HG02623 (cell line): ENCODE measurements at regions not wholly inside any gene's neighbourhood (a gene's known extent, or its start where the extent isn't known, plus 50 kb on each side); places are given as distances from the start of the nearest gene placed in this dataset.
"Not testable (repeated sequence)": the region's sequence is repeated elsewhere in the genome, so short reads cannot be mapped to it uniquely, and the experiment has no call there.

Experiments used
- ATAC-seq: cut with Tn5 transposase; IDR thresholded peaks from one replicate; pipeline ENCODE4 v1.9.1; 2021; ENCODE audit warnings: moderate library complexity; ENCODE audit not compliant: unreplicated experiment

- ATAC-seq, result no peak
Observed at GRCh38 chr13:22855926-22856325, 324.9 kb upstream of the SGCG start.

DNA sequence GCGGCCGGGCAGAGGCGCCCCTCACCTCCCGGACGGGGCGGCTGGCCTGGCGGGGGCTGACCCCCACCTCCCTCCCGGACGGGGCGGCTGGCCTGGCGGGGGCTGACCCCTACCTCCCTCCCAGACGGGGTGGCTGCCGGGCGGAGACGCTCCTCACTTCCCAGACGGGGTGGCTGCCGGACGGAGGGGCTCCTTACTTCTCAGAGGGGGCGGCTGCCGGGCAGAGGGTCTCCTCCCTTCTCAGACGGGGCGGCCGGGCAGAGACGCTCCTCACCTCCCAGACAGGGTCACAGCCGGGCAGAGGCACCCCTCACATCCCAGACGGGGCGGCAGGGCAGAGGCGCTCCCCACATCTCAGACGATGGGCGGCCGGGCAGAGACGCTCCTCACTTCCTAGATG lies 321.8 kb upstream of the SGCG start:
- not testable (repeated sequence) for ATAC-seq

- ATAC-seq, result not testable (repeated sequence)
Observed at GRCh38 chr13:22859411-22859810, 321.4 kb upstream of the SGCG start.

DNA sequence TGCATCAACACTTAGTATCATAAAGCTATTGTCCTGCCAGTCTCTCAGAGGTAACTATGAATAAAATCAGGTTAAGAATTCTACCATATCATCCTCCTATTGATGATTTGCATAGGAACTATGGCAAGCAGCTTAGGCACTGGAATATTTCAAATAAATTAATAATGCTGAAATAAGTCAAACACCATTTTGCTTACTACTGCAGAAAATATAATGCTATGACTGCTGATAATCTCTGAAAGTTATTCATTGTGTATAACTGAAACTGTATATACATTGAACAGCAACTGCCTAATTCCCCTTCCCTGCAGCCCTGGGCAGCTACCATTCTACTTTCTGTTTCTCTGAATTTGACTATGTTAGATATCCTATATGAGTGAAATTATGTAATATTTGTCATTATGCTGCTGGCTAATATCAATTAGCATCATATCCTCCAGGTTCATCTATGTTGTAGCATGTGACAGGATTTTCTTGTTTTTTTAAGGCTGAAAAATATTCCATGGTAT lies 318.8 kb upstream of the SGCG start:
- no peak for ATAC-seq

DNA sequence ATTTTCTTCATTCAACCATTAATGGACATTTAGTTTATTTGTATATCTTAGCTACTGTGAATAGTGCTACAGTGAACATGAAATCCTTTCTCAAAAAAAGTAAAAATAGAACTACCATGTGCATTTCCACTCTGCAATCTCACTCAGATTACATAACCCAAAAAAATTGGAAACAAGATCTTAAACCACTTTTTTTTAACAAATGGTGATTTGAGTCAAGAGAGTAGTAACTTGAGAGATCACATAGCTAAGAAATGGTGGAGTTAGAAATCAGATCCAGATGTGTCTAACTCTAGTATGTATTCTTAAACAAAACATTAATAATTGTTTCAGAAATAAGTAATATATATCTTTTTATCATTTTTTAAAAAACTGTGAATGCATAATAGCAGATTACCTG lies 318.3 kb upstream of the SGCG start:
- no peak for ATAC-seq

GRCh38 chr13:22866221-22866620 lies 314.6 kb upstream of the SGCG start:
- no peak for ATAC-seq

GRCh38 chr13:22871231-22871630 lies 309.5 kb upstream of the SGCG start:
- ATAC-seq, result no peak

GRCh38 chr13:22874839-22875238 lies 305.9 kb upstream of the SGCG start:
- ATAC-seq, result no peak

DNA sequence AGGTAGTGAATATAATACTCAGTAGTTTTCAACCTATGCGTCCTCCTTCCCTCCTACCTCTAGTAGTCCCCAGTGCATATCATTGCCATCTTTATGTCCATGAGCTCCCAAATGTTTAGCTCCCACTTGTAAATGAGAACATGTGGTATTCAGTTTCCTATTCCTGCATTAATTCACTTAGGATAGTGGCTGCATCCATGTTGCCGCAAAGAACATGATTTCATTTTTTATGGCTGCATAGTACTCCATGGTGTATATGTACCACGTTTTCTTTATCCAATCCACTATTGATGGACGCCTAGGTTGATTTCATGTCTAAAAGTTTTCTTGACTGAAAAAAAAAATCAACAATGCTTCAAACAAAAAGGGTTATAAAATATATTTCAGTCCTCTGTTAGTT lies 303.4 kb upstream of the SGCG start:
- no peak for ATAC-seq

DNA sequence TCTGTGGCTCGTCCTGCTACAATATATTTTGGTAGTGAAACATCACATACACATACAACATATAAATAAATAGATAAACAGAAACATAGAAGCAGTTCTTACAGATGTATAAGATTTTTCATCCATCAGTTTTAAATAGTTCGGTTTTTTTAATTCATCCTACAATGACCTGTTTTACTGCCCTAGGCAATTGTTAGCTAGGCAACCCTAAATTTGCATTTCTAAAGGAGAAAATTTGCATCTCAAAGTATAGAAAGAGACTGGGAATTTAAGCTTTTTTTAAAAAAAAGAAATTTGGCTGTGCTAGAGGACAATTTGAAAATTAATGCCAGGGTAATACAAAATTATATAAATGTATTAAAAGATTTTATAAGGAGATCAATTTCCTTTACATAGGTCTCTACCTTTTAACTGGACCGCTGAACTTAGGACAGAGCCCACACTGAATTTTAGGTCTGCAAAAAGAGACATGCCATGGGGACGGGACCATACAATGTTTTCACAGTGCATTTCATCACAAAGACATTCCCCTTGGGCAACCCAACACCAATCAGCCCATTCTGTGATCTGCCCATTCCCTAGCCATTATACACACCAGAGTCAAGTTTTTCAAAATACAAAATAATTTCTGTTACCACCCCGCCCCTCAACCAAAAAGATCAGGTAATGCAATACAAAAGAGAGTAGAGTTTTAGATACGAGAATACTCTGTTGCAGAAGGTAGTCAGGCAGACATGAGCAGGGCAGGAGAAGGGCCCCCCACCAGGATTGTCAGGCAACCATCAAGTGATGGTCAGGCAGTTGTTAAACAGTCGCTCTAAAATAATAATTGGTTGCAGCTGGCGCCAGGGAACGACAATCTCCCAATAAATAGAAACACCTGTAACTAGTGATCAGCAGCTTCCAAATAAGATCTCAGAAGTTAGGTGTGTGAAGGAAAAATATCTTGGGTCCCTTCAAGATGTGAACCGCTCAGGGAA lies 299.7 kb upstream of the SGCG start:
- ATAC-seq, result no peak

- not testable (repeated sequence) for ATAC-seq
Observed at GRCh38 chr13:22881721-22882608, 298.8 kb upstream of the SGCG start.

- no peak for ATAC-seq
Observed at GRCh38 chr13:22883262-22883840, 297.4 kb upstream of the SGCG start.

GRCh38 chr13:22883956-22884355 lies 296.8 kb upstream of the SGCG start:
- no peak for ATAC-seq

DNA sequence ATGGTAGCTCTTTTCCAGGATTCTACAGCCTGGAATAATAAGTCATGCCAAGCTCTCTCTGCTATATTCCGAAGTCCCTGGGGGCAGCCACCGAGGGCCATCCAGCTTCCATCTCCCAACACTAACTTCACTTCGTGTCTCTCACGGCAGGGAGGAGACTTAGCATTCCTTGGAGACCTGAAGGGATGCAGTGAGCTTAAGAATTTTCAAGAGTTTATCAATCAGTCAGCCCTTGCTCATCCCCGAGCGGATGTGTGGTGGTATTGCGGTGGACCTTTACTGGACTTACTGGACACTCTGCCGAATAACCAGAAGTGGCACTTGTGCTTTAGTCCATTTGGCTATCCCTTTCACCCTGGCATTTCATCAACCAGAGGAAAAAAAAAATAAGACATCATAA lies 294.7 kb upstream of the SGCG start:
- ATAC-seq, result not testable (repeated sequence)

DNA sequence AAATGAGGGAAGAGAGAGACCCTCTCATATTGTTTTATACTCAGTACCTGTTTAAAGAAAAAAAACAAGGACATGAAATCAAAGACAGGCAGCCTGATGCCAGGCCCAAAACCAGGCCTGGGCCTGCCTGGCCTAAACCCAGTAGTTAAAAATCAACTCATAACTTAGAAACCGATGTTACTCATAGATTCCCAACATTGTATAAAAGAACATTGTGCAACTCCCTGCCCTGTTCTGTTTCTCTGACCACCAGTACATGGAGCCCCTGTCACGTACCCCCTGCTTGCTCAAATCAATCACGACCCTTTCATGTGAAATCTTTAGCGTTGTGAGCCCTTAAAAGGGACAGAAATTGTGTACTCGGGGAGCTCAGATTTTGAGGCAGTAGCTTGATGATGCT lies 291.4 kb upstream of the SGCG start:
- not testable (repeated sequence) for ATAC-seq

DNA sequence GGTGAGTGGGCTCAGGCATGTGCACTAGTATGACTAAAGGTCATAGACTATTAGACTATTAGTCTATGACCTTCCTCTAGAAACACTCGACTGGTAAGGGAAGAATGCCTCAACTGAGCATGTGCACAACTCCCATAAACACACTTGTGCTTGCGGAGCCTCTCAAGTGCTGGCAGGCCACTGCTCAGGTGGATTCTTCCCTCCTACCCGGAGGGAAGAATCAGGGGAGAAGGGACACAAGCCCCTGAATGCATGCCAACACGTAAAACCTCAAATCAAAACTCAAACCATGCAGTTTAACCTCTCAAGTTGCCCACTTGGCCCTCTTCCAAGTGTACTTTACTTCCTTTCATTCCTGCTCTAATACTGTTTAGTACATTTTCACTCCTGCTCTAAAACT lies 287.6 kb upstream of the SGCG start:
- ATAC-seq, result no peak

GRCh38 chr13:22893777-22894176 lies 287.0 kb upstream of the SGCG start:
- ATAC-seq, result no peak

GRCh38 chr13:22897571-22898314 lies 283.0 kb upstream of the SGCG start:
- ATAC-seq, result no peak

- ATAC-seq, result not testable (repeated sequence)
Observed at GRCh38 chr13:22900416-22900951, 280.3 kb upstream of the SGCG start.

DNA sequence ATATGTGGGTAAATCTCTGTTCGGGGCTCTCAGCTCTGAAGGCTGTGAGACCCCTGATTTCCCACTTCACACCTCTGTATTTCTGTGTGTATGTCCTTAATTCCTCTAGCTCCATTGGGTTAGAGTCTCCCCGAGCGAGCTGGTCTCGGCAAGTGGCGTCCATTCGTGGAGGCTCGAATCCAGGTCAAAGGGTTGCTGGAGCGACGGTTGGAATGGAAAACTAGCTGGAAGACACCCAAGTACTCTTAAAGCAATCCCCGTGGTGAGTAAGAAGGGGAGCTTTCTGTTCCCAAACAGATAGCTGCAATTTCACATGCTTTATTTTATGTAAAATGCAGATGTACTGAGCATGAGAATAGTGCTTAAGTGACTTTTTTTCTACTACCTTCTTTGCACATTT lies 277.5 kb upstream of the SGCG start:
- ATAC-seq, result no peak
